ENCODE measurements at regions not wholly inside any gene's neighbourhood (a gene's known extent, or its start where the extent isn't known, plus 50 kb on each side); places are given as distances from the start of the nearest gene placed in this dataset.
"Not testable (repeated sequence)": the region's sequence is repeated elsewhere in the genome, so short reads cannot be mapped to it uniquely, and the experiment has no call there.

DNA sequence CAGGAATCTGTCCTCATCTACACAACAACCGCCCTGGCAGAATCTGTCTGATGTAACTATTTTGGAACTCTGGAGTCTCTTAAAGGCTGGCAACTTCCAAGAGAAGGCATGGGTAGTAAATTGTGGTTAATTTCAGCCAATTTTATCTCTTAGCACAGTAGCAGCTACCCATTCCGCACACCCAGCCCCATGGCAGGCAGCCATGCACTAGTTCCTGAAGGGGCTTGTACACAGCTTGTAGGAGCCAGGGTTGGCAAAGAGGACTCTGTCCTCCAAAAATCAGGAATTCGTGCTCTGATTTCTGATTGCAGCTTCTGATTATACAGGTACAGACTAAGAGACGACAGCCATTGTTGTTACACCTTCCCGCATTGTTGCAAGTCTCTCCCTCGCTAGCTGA is 155.9 kb downstream of the RNF144B start:
- Mint-ChIP-seq H3K9me3 (peaks cover 30% of the 10 kb centered on the region), H3K36me3 (ENCODE audit: low read depth) (peaks cover 5% of the 10 kb centered on the region), H3K4me1 (no peaks in the 10 kb centered on the region), H3K27ac (no peak overlapping the region), H3K27me3 (ENCODE audit: low read depth) (peaks cover 9% of the 10 kb centered on the region), H3K4me3 (no peak overlapping the region)
- TF ChIP-seq, protein P1, sequence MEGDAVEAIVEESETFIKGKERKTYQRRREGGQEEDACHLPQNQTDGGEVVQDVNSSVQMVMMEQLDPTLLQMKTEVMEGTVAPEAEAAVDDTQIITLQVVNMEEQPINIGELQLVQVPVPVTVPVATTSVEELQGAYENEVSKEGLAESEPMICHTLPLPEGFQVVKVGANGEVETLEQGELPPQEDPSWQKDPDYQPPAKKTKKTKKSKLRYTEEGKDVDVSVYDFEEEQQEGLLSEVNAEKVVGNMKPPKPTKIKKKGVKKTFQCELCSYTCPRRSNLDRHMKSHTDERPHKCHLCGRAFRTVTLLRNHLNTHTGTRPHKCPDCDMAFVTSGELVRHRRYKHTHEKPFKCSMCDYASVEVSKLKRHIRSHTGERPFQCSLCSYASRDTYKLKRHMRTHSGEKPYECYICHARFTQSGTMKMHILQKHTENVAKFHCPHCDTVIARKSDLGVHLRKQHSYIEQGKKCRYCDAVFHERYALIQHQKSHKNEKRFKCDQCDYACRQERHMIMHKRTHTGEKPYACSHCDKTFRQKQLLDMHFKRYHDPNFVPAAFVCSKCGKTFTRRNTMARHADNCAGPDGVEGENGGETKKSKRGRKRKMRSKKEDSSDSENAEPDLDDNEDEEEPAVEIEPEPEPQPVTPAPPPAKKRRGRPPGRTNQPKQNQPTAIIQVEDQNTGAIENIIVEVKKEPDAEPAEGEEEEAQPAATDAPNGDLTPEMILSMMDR (IDR thresholded peaks at IDR 0.05; ENCODE audit: unreplicated experiment in 3 of 3): no peak

GRCh38 chr6:18545142-18545541 is 158.0 kb downstream of the RNF144B start:
- peaks cover 32% of the 10 kb centered on the region for H3K9me3 Mint-ChIP-seq
- H3K36me3 Mint-ChIP-seq (ENCODE audit: low read depth); H3K4me1 Mint-ChIP-seq; H3K27ac Mint-ChIP-seq; H3K4me3 Mint-ChIP-seq; H3K27me3 Mint-ChIP-seq (ENCODE audit: low read depth): not testable (repeated sequence)

DNA sequence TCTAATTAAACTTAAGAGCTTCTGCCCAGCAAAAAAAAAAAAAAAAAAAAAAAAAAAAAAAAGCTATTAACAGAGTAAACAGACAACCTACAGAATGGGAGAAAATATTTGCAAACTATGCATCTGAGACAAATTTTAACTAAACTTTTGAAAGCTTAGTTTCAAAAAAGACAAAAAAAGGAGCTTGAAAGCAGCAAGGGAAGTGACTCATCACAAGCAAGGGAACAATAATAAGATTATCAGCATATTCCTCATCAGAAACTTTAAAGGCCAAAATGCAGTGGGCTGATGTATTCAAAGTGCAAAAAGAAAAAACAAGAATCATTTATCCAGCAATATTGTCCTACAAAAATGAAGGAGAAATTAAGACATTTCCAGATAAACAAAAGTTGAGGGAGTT is 158.6 kb downstream of the RNF144B start:
- Mint-ChIP-seq H3K36me3 (ENCODE audit: low read depth) (peaks cover 5% of the 10 kb centered on the region), H3K4me1 (no peaks in the 10 kb centered on the region), H3K4me3 (no peak overlapping the region), H3K27me3 (ENCODE audit: low read depth) (peaks cover 8% of the 10 kb centered on the region), H3K27ac (no peak overlapping the region), H3K9me3 (peaks cover 32% of the 10 kb centered on the region)
- TF ChIP-seq, protein P1 (IDR thresholded peaks at IDR 0.05; ENCODE audit: unreplicated experiment in 3 of 3): no peak

DNA sequence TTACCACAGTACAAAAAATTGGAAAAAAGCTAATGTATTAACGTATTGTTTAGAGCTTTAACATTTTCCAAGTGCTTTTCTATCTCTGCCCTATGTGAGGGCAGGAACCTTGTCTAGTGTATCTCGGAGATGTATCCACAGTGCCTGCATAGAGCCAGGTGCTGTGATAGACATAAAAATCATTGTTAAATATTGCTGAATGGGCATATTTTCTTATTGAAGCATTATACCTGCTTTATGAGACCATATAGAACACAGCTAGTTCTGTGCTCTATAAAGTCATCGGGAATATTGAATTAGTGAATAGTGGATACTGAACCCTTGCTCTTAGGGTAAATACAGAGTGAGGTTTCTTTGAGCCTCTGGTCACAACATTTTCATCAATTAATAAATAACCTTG is 163.0 kb downstream of the RNF144B start:
- Mint-ChIP-seq H3K4me1 (no peaks in the 10 kb centered on the region), H3K4me3 (no peak overlapping the region), H3K36me3 (ENCODE audit: low read depth) (no peaks in the 10 kb centered on the region), H3K27ac (no peak overlapping the region), H3K27me3 (ENCODE audit: low read depth) (no peaks in the 10 kb centered on the region), H3K9me3 (peaks cover 17% of the 10 kb centered on the region)
- TF ChIP-seq, protein P1 (IDR thresholded peaks at IDR 0.05; ENCODE audit: unreplicated experiment in 3 of 3): no peak

DNA sequence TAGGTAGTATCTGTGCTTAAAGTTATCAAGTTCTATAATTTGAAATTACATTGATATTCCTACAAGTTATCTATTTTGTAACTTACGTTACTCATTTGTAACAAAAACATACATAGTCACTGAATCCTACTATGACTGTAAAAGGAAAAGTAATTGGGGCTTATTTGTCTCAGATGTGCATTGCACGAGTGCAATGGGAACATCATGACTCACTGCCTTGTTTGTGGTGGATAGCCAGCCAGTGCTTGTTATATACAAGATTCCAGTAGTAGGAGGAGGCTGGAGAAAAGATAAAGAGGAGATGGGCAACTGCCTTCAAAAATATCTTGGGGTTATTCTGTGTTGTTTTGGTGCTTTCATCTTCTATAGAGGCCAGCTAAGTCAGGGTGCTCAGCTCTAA is 164.1 kb downstream of the RNF144B start:
- Mint-ChIP-seq H3K9me3 (peaks cover 9% of the 10 kb centered on the region), H3K27me3 (ENCODE audit: low read depth) (no peaks in the 10 kb centered on the region), H3K27ac (no peak overlapping the region), H3K4me3 (no peak overlapping the region), H3K4me1 (no peaks in the 10 kb centered on the region), H3K36me3 (ENCODE audit: low read depth) (no peaks in the 10 kb centered on the region)
- TF ChIP-seq, protein P1 (IDR thresholded peaks at IDR 0.05; ENCODE audit: unreplicated experiment in 3 of 3): no peak

GRCh38 chr6:18555750-18556149 is 168.6 kb downstream of the RNF144B start:
- TF ChIP-seq, protein P1 (IDR thresholded peaks at IDR 0.05; ENCODE audit: unreplicated experiment in 3 of 3): no peak
- Mint-ChIP-seq H3K27ac (no peak overlapping the region), H3K9me3 (no peaks in the 10 kb centered on the region), H3K4me3 (no peak overlapping the region), H3K27me3 (ENCODE audit: low read depth) (peaks cover 11% of the 10 kb centered on the region), H3K4me1 (no peaks in the 10 kb centered on the region), H3K36me3 (ENCODE audit: low read depth) (no peaks in the 10 kb centered on the region)

All from nephron (organoid).